Astrocyte (in vitro differentiated cells and primary cell): ENCODE measurements at regions not wholly inside any gene's neighbourhood (a gene's known extent, or its start where the extent isn't known, plus 50 kb on each side); places are given as distances from the start of the nearest gene placed in this dataset.

ENCODE experiments used
- CTCF ChIP-seq: IDR thresholded peaks from 2 replicates; pipeline ENCODE4 v1.5.1; 2011; ENCODE audit warnings: low read depth, mild to moderate bottlenecking, inconsistent platforms, low read length, moderate library complexity; ENCODE audit not compliant: insufficient read depth
- EZH2 ChIP-seq: IDR thresholded peaks from 2 replicates; pipeline ENCODE4 v1.6.1; 2012; ENCODE audit warnings: mild to moderate bottlenecking, low read length, inconsistent platforms; ENCODE audit not compliant: insufficient read depth

- TF ChIP-seq CTCF (no peak), EZH2 (no peak)
These were observed 348.2 kb upstream of the GRIA3 start for GRCh38 chrX:122835886-122836285.
